ENCODE measurements at regions not wholly inside any gene's neighbourhood (a gene's known extent, or its start where the extent isn't known, plus 50 kb on each side); places are given as distances from the start of the nearest gene placed in this dataset.

DNA sequence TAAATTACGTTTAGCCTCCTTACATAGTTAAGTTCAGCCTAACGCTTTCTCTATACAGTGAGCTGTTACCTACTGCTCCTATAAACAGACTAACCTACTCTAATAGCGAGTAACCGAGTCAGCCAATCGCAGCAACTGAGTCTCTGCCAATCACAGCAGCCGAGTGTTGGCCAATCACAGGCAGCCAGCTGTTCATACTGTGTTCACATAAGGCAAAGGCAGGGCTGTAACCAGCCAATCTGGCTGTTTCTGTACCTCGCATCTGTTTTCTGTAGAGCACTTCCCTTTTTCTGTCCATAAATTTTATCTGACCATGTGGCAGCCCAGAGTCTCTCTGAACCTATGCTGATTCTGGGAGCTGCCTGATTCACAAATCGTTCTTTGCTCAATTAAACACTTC lies 263.9 kb upstream of the JARID2 start:
- TF ChIP-seq, protein P1, sequence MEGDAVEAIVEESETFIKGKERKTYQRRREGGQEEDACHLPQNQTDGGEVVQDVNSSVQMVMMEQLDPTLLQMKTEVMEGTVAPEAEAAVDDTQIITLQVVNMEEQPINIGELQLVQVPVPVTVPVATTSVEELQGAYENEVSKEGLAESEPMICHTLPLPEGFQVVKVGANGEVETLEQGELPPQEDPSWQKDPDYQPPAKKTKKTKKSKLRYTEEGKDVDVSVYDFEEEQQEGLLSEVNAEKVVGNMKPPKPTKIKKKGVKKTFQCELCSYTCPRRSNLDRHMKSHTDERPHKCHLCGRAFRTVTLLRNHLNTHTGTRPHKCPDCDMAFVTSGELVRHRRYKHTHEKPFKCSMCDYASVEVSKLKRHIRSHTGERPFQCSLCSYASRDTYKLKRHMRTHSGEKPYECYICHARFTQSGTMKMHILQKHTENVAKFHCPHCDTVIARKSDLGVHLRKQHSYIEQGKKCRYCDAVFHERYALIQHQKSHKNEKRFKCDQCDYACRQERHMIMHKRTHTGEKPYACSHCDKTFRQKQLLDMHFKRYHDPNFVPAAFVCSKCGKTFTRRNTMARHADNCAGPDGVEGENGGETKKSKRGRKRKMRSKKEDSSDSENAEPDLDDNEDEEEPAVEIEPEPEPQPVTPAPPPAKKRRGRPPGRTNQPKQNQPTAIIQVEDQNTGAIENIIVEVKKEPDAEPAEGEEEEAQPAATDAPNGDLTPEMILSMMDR (IDR thresholded peaks at IDR 0.05; ENCODE audit: low read depth, low read length, poor library complexity, severe bottlenecking), result no peak
- TF ChIP-seq EZH2phosphoT487 (IDR thresholded peaks at IDR 0.05; ENCODE audit: borderline replicate concordance, low read length), result no peak
